GM21447 (cell line): ENCODE measurements at regions not wholly inside any gene's neighbourhood (a gene's known extent, or its start where the extent isn't known, plus 50 kb on each side); places are given as distances from the start of the nearest gene placed in this dataset.
"Not testable (repeated sequence)": the region's sequence is repeated elsewhere in the genome, so short reads cannot be mapped to it uniquely, and the experiment has no call there.

Experiments used
- ATAC-seq: cut with Tn5 transposase; IDR thresholded peaks from one replicate; pipeline ENCODE4 v1.9.1; 2021; ENCODE audit not compliant: unreplicated experiment

DNA sequence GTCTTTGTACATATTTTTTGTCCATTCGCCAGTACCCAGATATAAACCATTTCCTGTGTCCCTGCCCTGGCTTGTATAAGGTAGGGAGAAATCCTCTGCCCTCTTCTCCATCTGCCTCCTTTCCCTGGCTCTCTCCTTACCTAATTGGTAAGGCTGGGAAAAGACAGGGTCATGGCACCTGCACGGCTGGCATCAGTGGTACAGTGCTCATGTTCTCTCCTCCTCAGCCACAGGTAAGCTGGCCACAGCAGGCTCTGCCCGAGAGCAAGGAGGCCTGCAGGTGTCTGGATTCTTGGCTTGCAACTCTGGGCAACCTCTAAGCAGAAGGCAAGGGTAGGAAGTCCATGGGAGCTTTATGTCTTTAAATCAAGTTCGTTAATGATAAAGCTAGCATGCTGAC lies 419.9 kb downstream of the BUD13 start:
- ATAC-seq = no peak

GRCh38 chr11:116348226-116348625 lies 424.6 kb downstream of the BUD13 start:
- no peak for ATAC-seq

GRCh38 chr11:116345575-116345974 lies 427.2 kb downstream of the BUD13 start:
- ATAC-seq = no peak

DNA sequence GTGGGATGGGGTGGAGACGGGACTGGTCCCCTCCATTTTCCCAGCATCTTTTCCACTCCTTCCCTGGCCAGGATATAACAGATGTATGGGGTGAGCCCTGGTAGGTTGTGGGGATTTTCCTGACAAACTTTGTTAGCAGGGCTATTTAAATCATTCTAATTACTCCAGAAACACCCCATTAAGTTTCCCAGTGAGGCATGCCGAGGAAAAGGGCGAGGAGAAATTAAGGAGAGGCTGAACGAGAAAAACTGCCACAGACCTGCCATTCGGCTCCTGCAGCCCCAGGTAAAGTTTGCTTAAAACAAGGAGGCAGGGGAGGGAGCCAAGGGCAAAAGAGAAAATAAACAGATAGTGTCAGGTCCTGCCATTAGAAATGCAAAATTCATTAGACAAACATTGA lies 428.2 kb downstream of the BUD13 start:
- ATAC-seq = no peak

DNA sequence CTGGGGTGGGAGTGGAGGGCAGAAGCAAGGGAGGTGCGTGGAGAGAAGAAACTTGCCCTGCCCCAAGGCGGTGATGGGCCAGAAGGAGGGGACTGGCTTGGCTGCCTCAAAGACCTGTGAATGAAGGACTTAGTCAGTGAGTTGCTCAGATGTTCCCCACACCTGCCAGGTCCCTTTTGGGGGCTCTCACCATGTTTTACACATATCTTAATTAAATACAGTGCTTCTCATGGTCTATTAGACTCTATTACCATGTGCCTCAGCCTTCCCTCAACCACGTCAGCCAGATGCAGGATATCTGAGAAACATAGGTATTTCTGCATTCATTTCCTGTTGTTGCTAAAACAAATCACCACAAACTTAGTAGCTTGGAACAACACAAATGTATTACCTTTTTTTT lies 429.5 kb downstream of the BUD13 start:
- ATAC-seq = no peak

DNA sequence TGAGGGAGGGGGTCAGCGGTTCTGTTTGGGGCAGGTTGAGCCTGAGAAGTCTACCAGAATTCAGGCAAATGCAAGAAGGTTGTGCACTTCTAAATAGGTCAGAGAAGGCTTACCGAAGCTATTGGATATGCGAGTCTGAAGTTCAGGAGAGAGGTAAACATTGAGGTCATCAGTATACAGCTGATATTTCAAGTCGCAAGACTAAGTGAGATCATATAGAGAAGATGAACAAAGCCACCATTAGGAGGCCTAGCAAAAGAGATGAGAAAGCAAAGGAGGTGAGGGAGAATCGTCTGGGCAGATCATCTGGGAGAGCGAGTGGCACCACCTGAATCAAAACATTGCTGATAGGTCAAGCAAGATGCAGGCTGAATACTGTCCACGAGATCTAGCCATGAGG lies 430.6 kb downstream of the BUD13 start:
- ATAC-seq = no peak

- no peak for ATAC-seq
Observed at GRCh38 chr11:116339306-116340098, 433.3 kb downstream of the BUD13 start.

- ATAC-seq = not testable (repeated sequence)
Observed at GRCh38 chr11:116338500-116338899, 434.3 kb downstream of the BUD13 start.

DNA sequence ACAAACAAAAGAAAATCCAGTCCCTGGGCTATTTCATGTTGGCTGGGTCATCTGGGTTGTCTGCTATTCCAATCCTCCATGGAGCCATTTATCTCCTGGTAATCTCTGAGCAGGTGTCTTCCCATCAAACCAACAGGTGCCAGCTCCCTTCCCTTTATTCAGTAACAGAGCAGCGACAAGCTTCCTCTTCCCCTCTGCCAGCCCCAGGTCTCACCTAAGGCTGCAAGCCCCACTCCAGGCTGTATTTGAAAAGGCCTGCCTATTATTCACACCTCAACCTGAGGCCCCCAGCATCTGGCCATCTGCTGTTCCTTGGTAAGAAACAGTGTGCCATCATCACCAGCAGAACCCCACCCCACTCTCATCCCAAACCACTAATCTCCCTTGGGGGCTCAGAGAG lies 436.2 kb downstream of the BUD13 start:
- ATAC-seq = no peak

- no peak for ATAC-seq
Observed at GRCh38 chr11:116335891-116336290, 436.9 kb downstream of the BUD13 start.

DNA sequence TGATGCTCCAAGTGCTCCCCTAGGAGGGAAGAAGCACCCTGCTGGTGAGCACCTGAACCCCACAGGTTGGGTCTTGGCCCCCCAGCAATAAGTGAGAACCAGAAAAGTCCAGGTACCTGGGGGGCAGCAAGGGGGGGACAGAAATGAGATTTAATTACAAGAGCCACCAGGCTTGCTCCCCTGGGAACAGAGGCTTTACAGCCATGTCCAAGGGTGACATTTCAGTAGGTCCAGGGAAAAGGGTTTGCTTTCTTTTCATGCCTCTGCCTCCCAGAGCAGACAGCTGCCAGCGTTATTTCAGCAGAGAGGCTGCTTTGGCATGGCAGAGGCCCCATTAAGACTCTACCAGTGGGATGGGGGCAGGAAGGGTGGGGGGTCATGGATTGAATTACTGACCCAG lies 437.7 kb downstream of the BUD13 start:
- no peak for ATAC-seq

GRCh38 chr11:116334596-116334995 lies 438.2 kb downstream of the BUD13 start:
- ATAC-seq = no peak

GRCh38 chr11:116333001-116333535 lies 439.7 kb downstream of the BUD13 start:
- ATAC-seq = no peak

DNA sequence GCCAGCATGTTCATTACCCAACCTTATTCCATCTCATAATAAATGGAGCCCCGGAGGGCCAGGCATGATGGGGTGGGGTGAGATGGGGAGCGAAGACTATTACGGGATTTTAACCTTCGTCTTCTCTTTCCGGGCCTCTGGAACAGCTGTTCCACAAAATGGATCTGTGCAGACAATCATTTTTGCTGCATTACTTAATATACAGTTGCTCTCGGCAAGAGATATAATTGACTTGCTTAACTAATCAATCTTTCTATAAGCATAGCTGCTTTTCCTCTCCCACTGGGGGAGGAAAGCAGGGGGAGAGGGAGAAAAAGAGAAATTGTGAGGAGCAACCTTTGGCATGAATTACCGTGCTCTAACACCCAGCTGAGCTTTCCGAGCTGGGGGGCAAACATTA lies 440.4 kb downstream of the BUD13 start:
- ATAC-seq = no peak

GRCh38 chr11:116331381-116331780 lies 441.4 kb downstream of the BUD13 start:
- no peak for ATAC-seq

DNA sequence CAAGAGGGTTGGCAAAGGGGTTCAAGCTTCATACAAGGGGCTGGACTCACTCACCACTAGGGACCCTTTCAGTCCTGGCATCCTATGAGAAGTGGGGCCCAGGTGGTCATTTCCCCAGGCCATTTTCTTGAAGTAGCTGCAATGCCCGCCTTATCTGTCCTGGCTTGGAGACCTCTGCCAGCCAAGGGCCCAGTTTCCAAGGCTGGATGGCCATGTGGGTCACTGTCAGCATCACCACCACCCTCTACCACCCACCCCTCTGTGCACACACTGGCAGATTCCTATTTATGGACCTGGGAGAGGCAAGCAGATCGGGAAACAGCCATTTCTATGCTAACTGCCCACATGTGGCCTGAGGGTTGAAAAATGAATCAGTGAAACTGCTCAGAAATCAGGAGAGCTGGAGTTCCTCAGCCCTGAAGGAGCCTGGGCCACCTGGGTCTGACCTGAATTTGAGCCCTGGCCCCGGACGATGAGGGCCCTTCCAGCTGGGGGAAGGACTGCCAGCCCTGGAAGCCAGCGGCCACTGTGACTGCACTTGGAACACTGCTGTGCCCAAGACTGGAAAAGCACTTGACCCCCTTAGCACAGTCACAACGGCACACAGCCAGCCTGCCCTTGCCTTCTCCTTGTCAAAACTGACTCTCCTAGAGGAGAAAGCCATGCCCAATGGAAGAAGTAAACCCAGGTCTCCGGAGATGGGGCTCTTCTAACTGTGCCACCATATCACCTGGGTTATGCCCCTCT lies 442.2 kb downstream of the BUD13 start:
- ATAC-seq = no peak

GRCh38 chr11:116329354-116330090 lies 443.3 kb downstream of the BUD13 start:
- ATAC-seq = no peak

GRCh38 chr11:116328851-116329250 lies 443.9 kb downstream of the BUD13 start:
- ATAC-seq = no peak

GRCh38 chr11:116328391-116328790 lies 444.4 kb downstream of the BUD13 start:
- ATAC-seq = no peak

DNA sequence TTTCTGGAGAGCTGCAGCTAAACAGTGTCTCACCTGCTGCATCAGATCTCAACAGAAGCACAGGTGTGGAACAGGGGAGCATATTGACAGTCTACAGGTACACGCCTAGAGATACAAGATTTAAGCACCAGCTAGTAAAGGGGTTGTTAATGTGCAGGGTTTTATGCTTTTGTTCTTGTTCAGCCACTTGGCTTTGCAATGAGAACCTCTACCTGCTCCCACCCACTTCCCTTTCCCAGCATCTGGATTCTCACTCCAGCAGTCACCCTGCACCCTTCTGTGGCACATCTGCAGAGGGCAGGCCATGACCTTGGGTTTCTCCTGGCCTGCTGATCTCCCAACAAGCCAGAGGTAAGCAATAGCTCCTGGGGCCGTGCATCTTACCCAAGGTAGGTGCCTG lies 446.6 kb downstream of the BUD13 start:
- no peak for ATAC-seq

DNA sequence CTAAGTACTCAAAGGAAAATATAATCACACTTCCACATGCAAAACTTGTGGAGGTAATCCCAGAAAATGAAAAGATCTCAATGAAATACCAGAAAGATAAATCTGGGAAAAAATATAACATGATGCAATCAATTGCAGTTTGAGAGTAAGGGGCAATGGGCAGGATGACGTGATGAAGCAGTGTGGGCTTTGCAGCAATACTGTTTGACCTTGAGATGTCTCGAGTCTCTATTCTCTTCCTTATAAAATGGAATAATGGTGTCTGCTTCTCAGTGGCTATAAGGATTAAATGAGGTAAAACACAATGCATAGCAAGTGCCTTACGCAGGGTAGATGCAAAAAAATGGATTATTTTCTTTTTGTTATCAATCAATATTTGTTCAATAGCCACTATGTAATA lies 447.5 kb downstream of the BUD13 start:
- ATAC-seq = no peak

DNA sequence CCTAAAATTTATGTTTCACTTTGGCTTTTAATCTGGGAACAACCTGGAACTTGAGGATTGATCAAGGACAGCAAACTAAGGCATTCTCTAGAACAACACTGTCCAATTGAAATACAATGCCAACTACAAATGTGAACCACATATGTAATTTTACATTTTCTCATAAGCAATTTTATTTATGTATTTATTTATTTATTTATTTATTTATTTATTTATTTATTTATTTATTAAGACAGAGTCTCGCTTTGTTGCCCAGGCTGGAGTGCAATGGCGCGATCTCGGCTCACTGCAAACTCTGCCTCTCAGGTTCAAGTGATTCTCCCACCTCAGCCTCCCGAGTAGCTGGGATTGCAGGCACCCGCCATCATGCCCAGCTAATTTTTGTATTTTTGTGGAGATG lies 448.7 kb downstream of the BUD13 start:
- not testable (repeated sequence) for ATAC-seq
